ENCODE measurements at regions not wholly inside any gene's neighbourhood (a gene's known extent, or its start where the extent isn't known, plus 50 kb on each side); places are given as distances from the start of the nearest gene placed in this dataset.

DNA sequence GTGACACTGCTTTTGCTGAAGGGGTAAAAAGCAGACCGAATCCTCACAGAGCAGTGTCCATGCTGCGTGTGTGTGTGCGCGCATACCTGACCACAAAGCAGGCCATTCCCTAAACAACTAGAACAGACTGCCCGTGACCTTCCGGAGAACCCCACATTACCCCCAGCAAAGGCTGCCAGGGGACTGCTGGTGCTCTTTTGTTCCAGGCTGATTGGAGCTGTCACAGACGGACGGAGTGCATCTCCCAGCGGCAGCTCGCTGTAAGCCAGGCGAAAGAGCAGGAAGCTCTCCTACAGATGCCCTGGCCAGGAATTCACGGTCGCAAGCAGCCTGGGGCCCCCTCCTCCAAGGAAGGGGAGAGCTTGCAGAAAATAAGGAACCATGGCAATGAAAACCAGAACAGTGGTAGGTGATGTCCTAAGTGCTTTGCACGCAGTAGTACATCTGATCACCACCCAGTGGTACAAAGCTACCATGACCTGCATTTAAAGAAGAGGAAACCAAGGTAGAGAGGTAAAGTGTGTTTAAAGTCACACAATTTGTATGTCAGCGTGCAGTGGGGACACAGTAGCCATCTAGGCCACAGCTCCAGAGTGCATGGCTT, 153.4 kb upstream of the DYNLRB2 start:
- peaks cover 34% of the 10 kb centered on the region for H3K27me3 Mint-ChIP-seq (ENCODE audit: low read depth)
- H3K27ac Mint-ChIP-seq: no peak overlapping the region
- DNase-seq (ENCODE audit: low spot score in 2 of 2, unreplicated experiment in 2 of 2): no peak
- H3K4me1 Mint-ChIP-seq: no peaks in the 10 kb centered on the region
- no peaks in the 10 kb centered on the region for H3K36me3 Mint-ChIP-seq
- TF ChIP-seq, protein P1, sequence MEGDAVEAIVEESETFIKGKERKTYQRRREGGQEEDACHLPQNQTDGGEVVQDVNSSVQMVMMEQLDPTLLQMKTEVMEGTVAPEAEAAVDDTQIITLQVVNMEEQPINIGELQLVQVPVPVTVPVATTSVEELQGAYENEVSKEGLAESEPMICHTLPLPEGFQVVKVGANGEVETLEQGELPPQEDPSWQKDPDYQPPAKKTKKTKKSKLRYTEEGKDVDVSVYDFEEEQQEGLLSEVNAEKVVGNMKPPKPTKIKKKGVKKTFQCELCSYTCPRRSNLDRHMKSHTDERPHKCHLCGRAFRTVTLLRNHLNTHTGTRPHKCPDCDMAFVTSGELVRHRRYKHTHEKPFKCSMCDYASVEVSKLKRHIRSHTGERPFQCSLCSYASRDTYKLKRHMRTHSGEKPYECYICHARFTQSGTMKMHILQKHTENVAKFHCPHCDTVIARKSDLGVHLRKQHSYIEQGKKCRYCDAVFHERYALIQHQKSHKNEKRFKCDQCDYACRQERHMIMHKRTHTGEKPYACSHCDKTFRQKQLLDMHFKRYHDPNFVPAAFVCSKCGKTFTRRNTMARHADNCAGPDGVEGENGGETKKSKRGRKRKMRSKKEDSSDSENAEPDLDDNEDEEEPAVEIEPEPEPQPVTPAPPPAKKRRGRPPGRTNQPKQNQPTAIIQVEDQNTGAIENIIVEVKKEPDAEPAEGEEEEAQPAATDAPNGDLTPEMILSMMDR (IDR thresholded peaks at IDR 0.05; ENCODE audit: unreplicated experiment): no peak
- H3K4me3 Mint-ChIP-seq: no peak overlapping the region
- no peaks in the 10 kb centered on the region for H3K9me3 Mint-ChIP-seq

DNA sequence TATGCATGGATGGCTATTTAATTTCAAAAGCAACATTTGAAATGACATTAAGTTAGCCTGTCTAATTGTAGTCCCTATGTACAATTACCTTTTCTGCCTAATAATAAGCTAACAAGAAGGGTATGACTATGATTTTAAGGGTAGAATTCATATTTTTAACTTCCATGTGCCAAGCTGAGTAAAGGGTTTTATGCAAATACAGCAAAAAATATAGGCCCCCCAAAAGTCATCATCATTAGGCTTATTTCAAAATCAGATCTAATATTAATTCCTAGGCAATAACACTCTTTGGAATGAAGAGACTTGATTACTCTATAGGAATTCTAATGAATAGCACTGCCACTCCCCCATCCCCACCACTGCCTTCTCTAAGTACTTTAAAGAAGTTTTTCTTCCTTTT, 155.9 kb upstream of the DYNLRB2 start:
- Mint-ChIP-seq H3K4me3 (no peak overlapping the region), H3K4me1 (no peaks in the 10 kb centered on the region), H3K36me3 (no peaks in the 10 kb centered on the region), H3K27me3 (ENCODE audit: low read depth) (peaks cover 48% of the 10 kb centered on the region), H3K9me3 (no peaks in the 10 kb centered on the region), H3K27ac (no peak overlapping the region)
- no peak for DNase-seq (ENCODE audit: low spot score in 2 of 2, unreplicated experiment in 2 of 2)
- TF ChIP-seq, protein P1 (IDR thresholded peaks at IDR 0.05; ENCODE audit: unreplicated experiment): no peak

DNA sequence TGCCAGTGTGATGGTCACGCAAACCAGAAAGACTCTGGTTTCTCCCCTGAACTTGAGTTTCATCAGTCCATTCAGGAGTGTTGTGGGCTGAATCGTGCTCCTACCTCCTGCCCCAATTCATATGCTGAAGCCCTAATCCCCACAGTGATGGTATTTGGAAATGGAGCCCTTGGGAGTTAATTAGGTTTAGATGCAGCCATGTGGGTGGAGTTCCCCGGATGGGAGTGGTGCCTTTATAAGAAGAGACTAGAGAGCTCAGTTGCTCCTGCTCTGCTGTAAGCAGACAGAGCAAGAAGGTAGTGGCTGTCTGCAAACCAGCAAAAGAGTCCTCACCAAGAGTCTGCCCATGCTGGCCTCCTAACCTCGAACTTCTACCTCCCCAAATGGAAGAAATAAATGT, 160.3 kb upstream of the DYNLRB2 start:
- Mint-ChIP-seq H3K27ac (no peak overlapping the region), H3K9me3 (no peaks in the 10 kb centered on the region), H3K4me3 (no peak overlapping the region), H3K36me3 (no peaks in the 10 kb centered on the region), H3K4me1 (no peaks in the 10 kb centered on the region), H3K27me3 (ENCODE audit: low read depth) (peaks cover 46% of the 10 kb centered on the region)
- TF ChIP-seq, protein P1 (IDR thresholded peaks at IDR 0.05; ENCODE audit: unreplicated experiment): no peak
- no peak for DNase-seq (ENCODE audit: low spot score in 2 of 2, unreplicated experiment in 2 of 2)

DNA sequence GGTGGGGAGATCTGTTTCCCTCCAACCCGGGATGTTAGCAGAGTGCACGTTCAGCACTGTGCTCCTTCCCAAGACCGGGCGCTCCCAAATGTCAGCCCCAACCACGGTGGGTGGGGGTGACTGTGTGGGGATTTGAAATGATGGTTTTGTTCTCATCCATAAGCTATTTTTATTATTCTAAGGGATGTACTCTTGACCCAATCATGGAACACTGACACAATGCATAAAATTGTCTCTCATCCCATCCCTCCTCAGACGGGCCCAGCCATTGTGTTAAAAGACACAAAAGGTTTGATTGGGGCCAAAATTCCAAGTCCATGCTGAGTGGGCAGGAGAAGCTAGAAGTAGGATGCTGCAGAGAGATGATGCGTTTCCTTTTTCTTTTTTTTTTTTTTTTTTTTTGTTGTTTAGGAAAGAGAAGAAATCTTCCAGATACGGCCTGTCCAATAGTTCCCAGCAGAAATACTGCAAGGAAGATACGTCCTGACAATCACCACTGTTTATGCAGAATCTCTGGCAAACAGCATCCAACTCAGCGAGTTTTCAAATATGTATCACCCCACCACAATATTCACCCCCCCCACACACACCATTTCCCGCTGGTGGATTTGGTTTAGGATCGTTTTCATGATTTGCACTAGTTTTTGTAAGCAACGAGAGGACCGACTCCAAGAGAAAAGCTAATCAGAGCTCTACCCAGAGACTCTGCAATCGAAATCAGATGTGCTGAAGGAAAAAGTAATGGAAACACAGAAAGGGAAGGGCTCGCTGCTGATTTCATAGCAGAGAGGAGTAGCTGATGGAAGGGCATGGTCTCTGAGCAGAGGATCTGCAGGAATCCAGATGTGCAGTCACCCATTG, 163.5 kb upstream of the DYNLRB2 start:
- Mint-ChIP-seq H3K4me1 (no peaks in the 10 kb centered on the region), H3K27ac (no peak overlapping the region), H3K36me3 (no peaks in the 10 kb centered on the region), H3K27me3 (ENCODE audit: low read depth) (peaks cover 29% of the 10 kb centered on the region), H3K4me3 (no peak overlapping the region), H3K9me3 (peaks cover 10% of the 10 kb centered on the region)
- no peak for DNase-seq (ENCODE audit: low spot score in 2 of 2, unreplicated experiment in 2 of 2)
- TF ChIP-seq, protein P1 (IDR thresholded peaks at IDR 0.05; ENCODE audit: unreplicated experiment): no peak

DNA sequence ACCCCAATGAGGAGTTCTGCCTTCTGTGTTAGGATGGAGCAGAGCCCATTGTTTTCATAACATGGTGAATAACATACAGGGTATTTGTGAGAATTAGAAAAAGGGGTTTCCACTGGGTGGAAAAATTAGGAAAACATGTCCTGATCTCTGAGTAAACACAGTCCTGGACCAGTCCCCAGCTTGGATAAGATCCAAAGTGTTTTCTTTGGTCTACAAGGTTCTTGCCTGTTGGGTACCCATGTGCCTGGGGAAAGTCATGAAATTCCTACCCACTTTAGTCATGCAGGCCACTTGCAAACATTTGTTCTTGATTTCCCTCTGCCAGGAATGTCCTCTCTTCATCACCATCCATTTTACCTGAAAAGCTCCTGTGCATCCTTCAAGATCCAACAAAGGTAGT, 164.8 kb upstream of the DYNLRB2 start:
- Mint-ChIP-seq H3K27ac (no peak overlapping the region), H3K4me3 (no peak overlapping the region), H3K27me3 (ENCODE audit: low read depth) (peaks cover 24% of the 10 kb centered on the region), H3K36me3 (no peaks in the 10 kb centered on the region), H3K4me1 (no peaks in the 10 kb centered on the region), H3K9me3 (peaks cover 10% of the 10 kb centered on the region)
- TF ChIP-seq, protein P1 (IDR thresholded peaks at IDR 0.05; ENCODE audit: unreplicated experiment): no peak
- no peak for DNase-seq (ENCODE audit: low spot score in 2 of 2, unreplicated experiment in 2 of 2)
